ENCODE measurements at regions not wholly inside any gene's neighbourhood (a gene's known extent, or its start where the extent isn't known, plus 50 kb on each side); places are given as distances from the start of the nearest gene placed in this dataset.

GRCh38 chr1:82494117-82494516 lies 693.4 kb downstream of the ADGRL2 start:
- DNase-seq (ENCODE audit: insufficient read length) (no peak), FAIRE-seq (no peak)
- TF ChIP-seq TAF1 (IDR thresholded peaks at IDR 0.05; ENCODE audit: borderline replicate concordance, low read depth, low read length) (no peak), POLR2AphosphoS5 (IDR thresholded peaks at IDR 0.05; ENCODE audit: low read depth, low read length) (no peak), POLR2A (IDR thresholded peaks at IDR 0.05; ENCODE audit: low read depth, low read length) (no peak)

GRCh38 chr1:82492159-82492558 lies 691.4 kb downstream of the ADGRL2 start:
- FAIRE-seq (no peak), DNase-seq (ENCODE audit: insufficient read length) (no peak)
- TF ChIP-seq TAF1 (IDR thresholded peaks at IDR 0.05; ENCODE audit: borderline replicate concordance, low read depth, low read length) = no peak
- TF ChIP-seq POLR2A (IDR thresholded peaks at IDR 0.05; ENCODE audit: low read depth, low read length) = no peak
- no peak for TF ChIP-seq POLR2AphosphoS5 (IDR thresholded peaks at IDR 0.05; ENCODE audit: low read depth, low read length)

DNA sequence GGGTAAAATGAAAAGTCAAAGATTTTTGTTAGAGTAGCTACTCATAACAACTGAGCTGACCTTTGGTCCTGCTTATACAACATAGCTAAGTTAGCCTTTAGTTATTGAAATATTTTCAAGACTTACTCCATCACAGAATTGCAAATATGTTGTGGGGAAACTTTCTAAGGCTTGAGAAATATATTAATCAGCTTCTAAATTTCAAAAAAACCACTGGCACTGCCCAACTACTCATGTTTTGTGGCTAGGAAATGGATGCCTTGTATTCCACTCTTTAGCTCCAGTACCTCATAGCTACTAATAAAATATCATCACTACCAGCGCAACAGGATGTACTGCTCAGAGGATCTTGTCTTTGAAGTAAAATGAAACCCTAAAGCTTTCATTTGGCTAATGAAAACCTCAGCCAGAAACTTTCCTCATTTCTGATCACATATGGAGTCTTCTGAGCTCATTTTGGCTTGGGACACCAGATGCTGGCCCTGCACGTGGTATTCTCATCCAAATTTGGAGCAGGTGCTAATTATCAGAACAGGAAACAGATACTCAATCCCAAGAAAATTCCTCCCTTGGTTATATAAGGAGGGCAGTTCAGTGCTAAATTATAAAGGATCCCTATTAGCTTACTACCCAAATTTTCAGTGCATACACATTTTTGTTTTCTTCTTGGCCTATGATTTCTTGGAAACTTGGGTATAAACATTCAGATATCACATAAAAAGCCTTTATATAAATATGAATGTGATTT lies 690.7 kb downstream of the ADGRL2 start:
- TF ChIP-seq POLR2A (IDR thresholded peaks at IDR 0.05; ENCODE audit: low read depth, low read length) (no peak), POLR2AphosphoS5 (IDR thresholded peaks at IDR 0.05; ENCODE audit: low read depth, low read length) (no peak), TAF1 (IDR thresholded peaks at IDR 0.05; ENCODE audit: borderline replicate concordance, low read depth, low read length) (no peak)
- FAIRE-seq = no peak
- DNase-seq (ENCODE audit: insufficient read length) = no peak

- FAIRE-seq (no peak), DNase-seq (ENCODE audit: insufficient read length) (no peak)
These were observed 687.0 kb downstream of the ADGRL2 start for GRCh38 chr1:82487778-82488177.

DNA sequence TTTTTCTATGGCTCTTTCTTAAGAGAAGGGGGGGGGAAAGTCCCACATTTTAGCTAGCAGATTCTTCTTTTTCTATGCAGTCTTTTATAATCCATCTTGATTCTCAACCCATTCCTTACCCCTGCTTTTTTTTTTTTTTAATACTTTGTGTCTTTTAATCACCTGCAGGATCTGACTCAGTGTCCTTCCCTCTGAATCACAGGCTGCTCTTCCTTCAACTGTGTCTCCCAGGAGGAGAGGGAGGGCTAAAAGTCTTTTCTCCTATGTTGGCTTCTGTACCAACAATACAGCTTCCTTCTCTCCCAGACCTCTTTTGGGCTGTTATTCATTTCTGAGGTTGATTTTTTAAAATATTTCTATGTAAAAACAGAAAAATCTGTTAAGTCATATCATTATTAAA lies 686.2 kb downstream of the ADGRL2 start:
- FAIRE-seq (no peak), DNase-seq (ENCODE audit: insufficient read length) (no peak)
- TF ChIP-seq TAF1 (IDR thresholded peaks at IDR 0.05; ENCODE audit: borderline replicate concordance, low read depth, low read length) (no peak), POLR2A (IDR thresholded peaks at IDR 0.05; ENCODE audit: low read depth, low read length) (no peak), POLR2AphosphoS5 (IDR thresholded peaks at IDR 0.05; ENCODE audit: low read depth, low read length) (no peak)

More at GRCh38 chr1:82487778-82488177, 687.0 kb downstream of the ADGRL2 start:
- TF ChIP-seq POLR2A (IDR thresholded peaks at IDR 0.05; ENCODE audit: low read depth, low read length) (no peak), TAF1 (IDR thresholded peaks at IDR 0.05; ENCODE audit: borderline replicate concordance, low read depth, low read length) (no peak), POLR2AphosphoS5 (IDR thresholded peaks at IDR 0.05; ENCODE audit: low read depth, low read length) (no peak)

GRCh38 chr1:82486468-82486867 lies 685.7 kb downstream of the ADGRL2 start:
- FAIRE-seq (no peak), DNase-seq (ENCODE audit: insufficient read length) (no peak)

GRCh38 chr1:82485591-82486369 lies 685.0 kb downstream of the ADGRL2 start:
- FAIRE-seq (no peak), DNase-seq (ENCODE audit: insufficient read length) (no peak)
- TF ChIP-seq POLR2AphosphoS5 (IDR thresholded peaks at IDR 0.05; ENCODE audit: low read depth, low read length) (no peak), POLR2A (IDR thresholded peaks at IDR 0.05; ENCODE audit: low read depth, low read length) (no peak)

More at GRCh38 chr1:82486468-82486867, 685.7 kb downstream of the ADGRL2 start:
- no peak for TF ChIP-seq TAF1 (IDR thresholded peaks at IDR 0.05; ENCODE audit: borderline replicate concordance, low read depth, low read length)
- no peak for TF ChIP-seq POLR2A (IDR thresholded peaks at IDR 0.05; ENCODE audit: low read depth, low read length)
- no peak for TF ChIP-seq POLR2AphosphoS5 (IDR thresholded peaks at IDR 0.05; ENCODE audit: low read depth, low read length)

GRCh38 chr1:82483146-82483545 lies 682.4 kb downstream of the ADGRL2 start:
- TF ChIP-seq POLR2A (IDR thresholded peaks at IDR 0.05; ENCODE audit: low read depth, low read length) (no peak), TAF1 (IDR thresholded peaks at IDR 0.05; ENCODE audit: borderline replicate concordance, low read depth, low read length) (no peak), POLR2AphosphoS5 (IDR thresholded peaks at IDR 0.05; ENCODE audit: low read depth, low read length) (no peak)
- FAIRE-seq = no peak
- DNase-seq (ENCODE audit: insufficient read length) = no peak

DNA sequence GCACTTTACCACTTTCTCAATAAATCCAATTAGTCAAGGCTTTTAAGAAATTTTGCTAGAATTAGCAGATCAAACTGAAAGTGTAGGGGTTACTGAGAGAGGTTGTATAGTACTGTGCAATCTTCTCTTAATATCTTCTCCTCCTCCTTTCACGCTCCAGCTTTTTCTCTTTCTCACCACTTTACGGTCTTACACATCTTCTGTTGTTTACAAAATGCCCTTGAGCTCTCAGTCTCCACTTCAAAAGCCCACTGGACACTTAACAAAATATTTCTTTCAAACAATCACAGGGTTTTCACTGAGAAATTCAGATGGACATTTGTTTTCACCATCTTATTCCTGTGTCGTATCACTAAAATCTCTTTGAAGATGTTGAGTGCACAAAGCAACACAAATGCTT lies 678.2 kb downstream of the ADGRL2 start:
- FAIRE-seq (no peak), DNase-seq (ENCODE audit: insufficient read length) (no peak)
- no peak for TF ChIP-seq TAF1 (IDR thresholded peaks at IDR 0.05; ENCODE audit: borderline replicate concordance, low read depth, low read length)
- TF ChIP-seq POLR2AphosphoS5 (IDR thresholded peaks at IDR 0.05; ENCODE audit: low read depth, low read length) = no peak
- TF ChIP-seq POLR2A (IDR thresholded peaks at IDR 0.05; ENCODE audit: low read depth, low read length) = no peak

DNA sequence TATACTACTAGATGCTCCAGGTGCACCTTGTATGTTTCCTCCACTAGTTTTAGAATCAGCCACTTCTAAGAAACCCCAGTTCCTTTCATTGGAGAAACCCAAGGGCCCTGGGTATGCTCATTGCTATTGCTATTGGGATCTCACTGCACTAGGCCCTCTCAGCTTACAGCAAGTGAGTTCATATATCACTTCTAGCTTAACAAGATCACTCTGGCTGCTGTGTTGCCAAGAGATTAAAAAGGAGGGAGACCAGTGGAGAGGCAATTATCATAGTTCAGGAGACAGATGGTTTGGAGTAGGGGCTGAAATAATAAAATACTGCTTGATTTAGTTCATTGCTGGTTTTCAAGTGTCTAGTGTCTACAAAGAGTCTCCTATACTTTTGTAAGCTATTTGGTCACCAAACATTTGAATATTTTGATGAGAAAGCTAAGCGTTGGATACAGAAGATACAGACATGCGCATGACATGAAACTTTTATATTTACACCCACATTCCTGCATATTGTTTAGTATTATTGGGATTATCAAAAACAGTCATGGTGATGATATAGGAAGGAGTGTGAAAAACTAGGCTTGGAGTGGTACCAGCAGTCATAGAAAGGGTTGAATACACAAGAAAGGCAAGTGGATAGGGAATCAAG lies 671.9 kb downstream of the ADGRL2 start:
- no peak for FAIRE-seq
- no peak for DNase-seq (ENCODE audit: insufficient read length)
- no peak for TF ChIP-seq POLR2AphosphoS5 (IDR thresholded peaks at IDR 0.05; ENCODE audit: low read depth, low read length)
- TF ChIP-seq TAF1 (IDR thresholded peaks at IDR 0.05; ENCODE audit: borderline replicate concordance, low read depth, low read length) = no peak
- no peak for TF ChIP-seq POLR2A (IDR thresholded peaks at IDR 0.05; ENCODE audit: low read depth, low read length)

DNA sequence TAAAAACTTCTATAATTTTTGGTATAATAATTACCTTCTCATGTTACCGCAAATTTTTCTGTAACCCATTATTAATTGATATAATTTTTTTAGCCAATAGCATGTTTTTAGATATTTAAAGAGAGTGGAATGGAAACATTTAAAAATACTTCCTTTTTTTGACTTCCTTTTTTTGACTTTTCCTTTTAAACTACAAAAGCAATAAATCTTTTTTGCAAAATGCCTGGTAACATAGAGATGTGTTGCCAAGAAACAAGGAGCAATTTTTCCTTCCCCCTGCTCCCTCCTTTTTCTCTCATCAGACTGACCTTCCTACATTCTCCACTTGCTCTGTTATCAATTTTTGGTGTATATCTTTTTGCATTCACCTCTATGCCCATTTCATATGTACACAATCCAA lies 666.2 kb downstream of the ADGRL2 start:
- no peak for TF ChIP-seq POLR2AphosphoS5 (IDR thresholded peaks at IDR 0.05; ENCODE audit: low read depth, low read length)
- no peak for TF ChIP-seq POLR2A (IDR thresholded peaks at IDR 0.05; ENCODE audit: low read depth, low read length)
- no peak for TF ChIP-seq TAF1 (IDR thresholded peaks at IDR 0.05; ENCODE audit: borderline replicate concordance, low read depth, low read length)
- FAIRE-seq (no peak), DNase-seq (ENCODE audit: insufficient read length) (no peak)
